ENCODE measurements at regions not wholly inside any gene's neighbourhood (a gene's known extent, or its start where the extent isn't known, plus 50 kb on each side); places are given as distances from the start of the nearest gene placed in this dataset.

DNA sequence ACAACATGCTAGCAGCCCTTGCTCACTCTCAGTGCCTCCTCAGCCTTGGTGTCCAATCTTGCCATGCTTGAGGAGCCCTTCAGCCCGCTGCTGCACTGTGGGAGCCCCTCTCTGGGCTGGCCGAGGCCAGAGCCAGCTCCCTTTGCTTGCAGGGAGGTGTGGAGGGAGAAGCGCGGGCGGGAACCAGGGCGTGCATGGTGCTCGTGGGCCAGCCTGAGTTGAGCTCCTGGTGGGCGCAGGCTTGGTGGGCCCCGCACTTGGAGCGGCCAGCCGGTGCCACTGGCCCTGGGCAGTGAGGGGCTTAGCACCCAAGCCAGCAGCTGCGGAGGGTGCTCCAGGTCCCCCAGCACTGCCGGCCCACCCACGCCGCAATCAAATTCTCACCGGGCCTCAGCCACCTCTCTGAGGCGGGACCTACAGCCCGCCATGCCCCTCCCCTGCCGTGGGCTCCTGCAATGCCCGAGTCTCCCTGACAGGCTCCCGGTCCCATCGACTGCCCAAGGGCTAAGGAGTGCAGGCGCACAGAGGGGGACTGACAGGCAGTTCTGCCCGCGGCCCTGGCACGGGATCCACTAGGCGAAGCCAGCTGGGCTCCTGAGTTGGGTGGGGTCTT, 333.5 kb downstream of the KCNN2 start:
- no peak overlapping the region for H3K27ac ChIP-seq (ENCODE audit: extremely low read depth, low read depth, low read length)
- no peaks in the 10 kb centered on the region for H3K4me1 ChIP-seq (replicated peaks in 1 of 2; ENCODE audit: control insufficient read depth in 2 of 2, insufficient read depth in 2 of 2, low read length in 2 of 2)
- DNase-seq (ENCODE audit: extremely low read depth in 1 of 4, low spot score in 3 of 4) = no peak
- H3K9me3 ChIP-seq (replicated peaks; ENCODE audit: control insufficient read depth, insufficient read depth, low read depth, low read length) = no peaks in the 10 kb centered on the region
- H3K4me3 ChIP-seq = no peak overlapping the region
- no peak overlapping the region for H3K4me2 ChIP-seq (ENCODE audit: insufficient read depth, low read length)
- no peaks in the 10 kb centered on the region for H3K36me3 ChIP-seq (ENCODE audit: control insufficient read depth, insufficient read depth, low read length)
- in situ Hi-C loops (cut with MboI) (no loop called here), intact Hi-C loops (cut with micrococcal nuclease) (no loop called here)
- H3K79me2 ChIP-seq (ENCODE audit: control insufficient read depth, insufficient read depth, low read length) = no peaks in the 10 kb centered on the region
- H3K9ac ChIP-seq (ENCODE audit: insufficient read depth in 1 of 2, low read depth in 2 of 2, low read length in 2 of 2) = no peak overlapping the region
- H4K20me1 ChIP-seq (replicated peaks; ENCODE audit: control insufficient read depth, insufficient read depth, low read length) = no peaks in the 10 kb centered on the region
- no peak for FAIRE-seq
- TF ChIP-seq ATF1 (CRISPR knock-in tag; IDR thresholded peaks at IDR 0.05) (no peak), ATF1 (tag; IDR thresholded peaks at IDR 0.05) (no peak)
- TF ChIP-seq, protein P1, sequence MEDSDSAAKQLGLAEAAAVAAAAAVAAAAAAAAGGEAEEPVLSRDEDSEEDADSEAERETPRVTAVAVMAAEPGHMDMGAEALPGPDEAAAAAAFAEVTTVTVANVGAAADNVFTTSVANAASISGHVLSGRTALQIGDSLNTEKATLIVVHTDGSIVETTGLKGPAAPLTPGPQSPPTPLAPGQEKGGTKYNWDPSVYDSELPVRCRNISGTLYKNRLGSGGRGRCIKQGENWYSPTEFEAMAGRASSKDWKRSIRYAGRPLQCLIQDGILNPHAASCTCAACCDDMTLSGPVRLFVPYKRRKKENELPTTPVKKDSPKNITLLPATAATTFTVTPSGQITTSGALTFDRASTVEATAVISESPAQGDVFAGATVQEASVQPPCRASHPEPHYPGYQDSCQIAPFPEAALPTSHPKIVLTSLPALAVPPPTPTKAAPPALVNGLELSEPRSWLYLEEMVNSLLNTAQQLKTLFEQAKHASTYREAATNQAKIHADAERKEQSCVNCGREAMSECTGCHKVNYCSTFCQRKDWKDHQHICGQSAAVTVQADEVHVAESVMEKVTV (CRISPR knock-in tag; IDR thresholded peaks at IDR 0.05) = no peak
- TF ChIP-seq, protein P2, sequence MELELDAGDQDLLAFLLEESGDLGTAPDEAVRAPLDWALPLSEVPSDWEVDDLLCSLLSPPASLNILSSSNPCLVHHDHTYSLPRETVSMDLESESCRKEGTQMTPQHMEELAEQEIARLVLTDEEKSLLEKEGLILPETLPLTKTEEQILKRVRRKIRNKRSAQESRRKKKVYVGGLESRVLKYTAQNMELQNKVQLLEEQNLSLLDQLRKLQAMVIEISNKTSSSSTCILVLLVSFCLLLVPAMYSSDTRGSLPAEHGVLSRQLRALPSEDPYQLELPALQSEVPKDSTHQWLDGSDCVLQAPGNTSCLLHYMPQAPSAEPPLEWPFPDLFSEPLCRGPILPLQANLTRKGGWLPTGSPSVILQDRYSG (tag; conservative IDR thresholded peaks at IDR 0.05; ENCODE audit: low read depth) = no peak
- ChIA-PET CTCF (ENCODE audit: low intra/inter-chr PET ratio) (no interaction called here), POLR2A (no interaction called here)
- H2AFZ ChIP-seq (ENCODE audit: low read depth, low read length) = no peak overlapping the region
- WGBS (ENCODE audit: insufficient coverage, low coverage, missing lambda C conversion rate) = 3% methylated on average over 18 of the region's 27 CpGs
- no TSS peak for BruUV-seq (replicated peaks)
- no peaks in the 10 kb centered on the region for H3K27me3 ChIP-seq (ENCODE audit: control insufficient read depth in 2 of 2, insufficient read depth in 2 of 2, low read length in 2 of 2)
- H3K9me1 ChIP-seq (ENCODE audit: control insufficient read depth, insufficient read depth, low read length) = no peaks in the 10 kb centered on the region
- ATAC-seq = no peak

Data from K562 (cell line).